ENCODE measurements at regions not wholly inside any gene's neighbourhood (a gene's known extent, or its start where the extent isn't known, plus 50 kb on each side); places are given as distances from the start of the nearest gene placed in this dataset.

- TF ChIP-seq POLR2A (IDR thresholded peaks at IDR 0.05; ENCODE audit: low read length) (no peak), GATA1 (IDR thresholded peaks at IDR 0.05; ENCODE audit: low read depth, low read length) (no peak)
Observed at GRCh38 chr9:126144603-126145456, 181.8 kb upstream of the MVB12B start.

Measured in erythroblast (primary cell).